Spleen (tissue), 7 donors: ENCODE measurements at regions not wholly inside any gene's neighbourhood (a gene's known extent, or its start where the extent isn't known, plus 50 kb on each side); places are given as distances from the start of the nearest gene placed in this dataset.

Source experiments
- POLR2A ChIP-seq, 3 donors: fragments of 450-650 bp; IDR thresholded peaks; one replicate each; pipeline ENCODE4 v1.5.1; 2017; ENCODE audit warnings: antibody characterized with exemption in 3 of 3, mild to moderate bottlenecking in 1 of 3
- TF ChIP-seq, protein P1 (sequence below), 11 experiments: fragments of 200-600 bp in 7 of 11; fragments of 450-650 bp in 4 of 11; sonication (generic) in 4 of 11; IDR thresholded peaks in 8 of 11; conservative IDR thresholded peaks in 3 of 11; 1 replicate in 7 of 11; 2 replicates in 4 of 11; pipeline versions ENCODE4 v1.4.0 to v1.8.0; 2016 to 2021; ENCODE audit warnings: antibody characterized with exemption in 11 of 11, inconsistent platforms in 4 of 11, mild to moderate bottlenecking in 1 of 11
- donor health status: DM: no; HTN: no; CAD: no; lungs with moderate emphysema.
- donor health status: DM: no; HTN: no; CAD: no.
- donor health status: DM: no; HTN: no; CAD: no.

- TF ChIP-seq, protein P1, sequence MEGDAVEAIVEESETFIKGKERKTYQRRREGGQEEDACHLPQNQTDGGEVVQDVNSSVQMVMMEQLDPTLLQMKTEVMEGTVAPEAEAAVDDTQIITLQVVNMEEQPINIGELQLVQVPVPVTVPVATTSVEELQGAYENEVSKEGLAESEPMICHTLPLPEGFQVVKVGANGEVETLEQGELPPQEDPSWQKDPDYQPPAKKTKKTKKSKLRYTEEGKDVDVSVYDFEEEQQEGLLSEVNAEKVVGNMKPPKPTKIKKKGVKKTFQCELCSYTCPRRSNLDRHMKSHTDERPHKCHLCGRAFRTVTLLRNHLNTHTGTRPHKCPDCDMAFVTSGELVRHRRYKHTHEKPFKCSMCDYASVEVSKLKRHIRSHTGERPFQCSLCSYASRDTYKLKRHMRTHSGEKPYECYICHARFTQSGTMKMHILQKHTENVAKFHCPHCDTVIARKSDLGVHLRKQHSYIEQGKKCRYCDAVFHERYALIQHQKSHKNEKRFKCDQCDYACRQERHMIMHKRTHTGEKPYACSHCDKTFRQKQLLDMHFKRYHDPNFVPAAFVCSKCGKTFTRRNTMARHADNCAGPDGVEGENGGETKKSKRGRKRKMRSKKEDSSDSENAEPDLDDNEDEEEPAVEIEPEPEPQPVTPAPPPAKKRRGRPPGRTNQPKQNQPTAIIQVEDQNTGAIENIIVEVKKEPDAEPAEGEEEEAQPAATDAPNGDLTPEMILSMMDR (IDR thresholded peaks at IDR 0.05 in 8 of 11, conservative IDR thresholded peaks at IDR 0.05 in 3 of 11): no peak
- no peak for TF ChIP-seq POLR2A (IDR thresholded peaks at IDR 0.05)
These were observed 140.1 kb upstream of the DDX53 start for GRCh38 chrX:22859642-22860041.
